Sigmoid colon (tissue), 6 donors: ENCODE measurements at regions not wholly inside any gene's neighbourhood (a gene's known extent, or its start where the extent isn't known, plus 50 kb on each side); places are given as distances from the start of the nearest gene placed in this dataset.

Experiments used
- DNase-seq: peaks from one replicate; pipeline ENCODE4 v3.0.0-alpha.2; 2019
- H3K27ac ChIP-seq, 4 donors: fragments of 200-600 bp; sonication (generic); one replicate each; pipeline ENCODE4 v1.5.1; 2016 to 2019; ENCODE audit warnings: mild to moderate bottlenecking in 1 of 4
- H3K27me3 ChIP-seq, 3 donors: fragments of 200-600 bp; sonication (generic); one replicate each; pipeline ENCODE4 v1.5.1; 2019; ENCODE audit warnings: mild to moderate bottlenecking in 1 of 3
- H3K36me3 ChIP-seq, 4 donors: fragments of 200-600 bp; sonication (generic); one replicate each; pipeline ENCODE4 v1.5.1; 2016 to 2019
- H3K4me1 ChIP-seq, 4 donors: fragments of 200-600 bp; sonication (generic); one replicate each; pipeline ENCODE4 v1.5.1; 2017 to 2019
- H3K4me3 ChIP-seq, 4 donors: fragments of 200-600 bp; sonication (generic); one replicate each; pipeline ENCODE4 v1.5.1; 2017 to 2019; ENCODE audit warnings: mild to moderate bottlenecking in 2 of 4, moderate library complexity in 1 of 4
- H3K9me3 ChIP-seq, 4 donors: fragments of 200-600 bp in 3 of 4; sonication (generic) in 3 of 4; one replicate each; pipeline versions ENCODE4 v1.5.1 to v1.6.1; 2013 to 2019
- CTCF ChIP-seq, 4 experiments: fragments of 450-650 bp in 3 of 4; fragments of 200-600 bp in 1 of 4; IDR thresholded peaks; one replicate each; pipeline ENCODE4 v1.5.1; 2016 to 2019; ENCODE audit warnings: antibody characterized with exemption in 4 of 4, mild to moderate bottlenecking in 3 of 4, moderate library complexity in 2 of 4
- EP300 ChIP-seq, 4 donors: sonication (generic); formaldehyde crosslinking; IDR thresholded peaks; one replicate each; pipeline ENCODE4 v1.6.1; 2017; ENCODE audit warnings: antibody characterized with exemption in 4 of 4
- POLR2A ChIP-seq, 2 donors: fragments of 450-650 bp; IDR thresholded peaks; one replicate each; pipeline ENCODE4 v1.6.1; 2016; ENCODE audit warnings: antibody characterized with exemption in 2 of 2, mild to moderate bottlenecking in 2 of 2, moderate library complexity in 2 of 2
- POLR2AphosphoS5 ChIP-seq, 4 donors: sonication (generic); formaldehyde crosslinking; IDR thresholded peaks; one replicate each; pipeline ENCODE4 v1.6.1; 2017; ENCODE audit warnings: antibody characterized with exemption in 4 of 4
- WGBS, 2 donors: extraction: QIAGEN DNeasy Blood & Tissue Kit; methylation state at CpG; one replicate each; pipeline ENCODE4 v1.1.7; 2013; 5-methylcytosine and 5-hydroxymethylcytosine counted together
- intact Hi-C: fragments of 100-400 bp; cut with DNase I; formaldehyde crosslinking; loops from one replicate; pipeline ENCODE4 v1.15.1; 2023
- donor health status: healthy with polysubstance abuse.
- donor health status: healthy.

- Histone ChIP-seq H3K27ac (peak overlapping the region; percentile 1 to 28 (median 22)), H3K9me3 (no peaks in the 10 kb centered on the region), H3K36me3 (no peaks in the 10 kb centered on the region), H3K4me3 (no peak overlapping the region), H3K27me3 (no peaks in the 10 kb centered on the region), H3K4me1 (peaks cover 0 to 22% (median 20%) of the 10 kb centered on the region in 4 donors)
- WGBS, 2 donors: 27 to 42% methylated on average over 2 of the region's 2 CpGs
- peak; percentile 80 for DNase-seq
- intact Hi-C loops: no loop called here
- no peak for TF ChIP-seq CTCF (IDR thresholded peaks at IDR 0.05)
- no peak for TF ChIP-seq POLR2A (IDR thresholded peaks at IDR 0.05)
- peak; percentile 64 to 72 (median 70) for TF ChIP-seq POLR2AphosphoS5 (IDR thresholded peaks at IDR 0.05)
- TF ChIP-seq EP300 (IDR thresholded peaks at IDR 0.05): no peak
Measured at GRCh38 chr15:93980261-93980911, 251.0 kb upstream of the MCTP2 start.

- intact Hi-C loops: loop anchor here (5.0 kb wide), 1 partner anchor 943 kb away; no protein-coding TSS in a partner anchor
- peaks cover 0 to 4% (median under 1%) of the 10 kb centered on the region in 4 donors for H3K4me1 ChIP-seq
Measured at GRCh38 chr15:93974804-93975481, 256.4 kb upstream of the MCTP2 start.

GRCh38 chr15:93973287-93973686 lies 258.1 kb upstream of the MCTP2 start:
- TF ChIP-seq EP300 (IDR thresholded peaks at IDR 0.05) (no peak), POLR2AphosphoS5 (IDR thresholded peaks at IDR 0.05) (peak; percentile 45 to 64 (median 52))
- Histone ChIP-seq H3K27ac (no peak overlapping the region), H3K9me3 (no peaks in the 10 kb centered on the region), H3K36me3 (no peaks in the 10 kb centered on the region), H3K4me1 (no peaks in the 10 kb centered on the region), H3K4me3 (no peak overlapping the region), H3K27me3 (no peaks in the 10 kb centered on the region)
- intact Hi-C loops: no loop called here
- WGBS, 2 donors: 67 to 76% methylated on average over 5 of the region's 5 CpGs
- peak; percentile 89 for DNase-seq

More at GRCh38 chr15:93974804-93975481, 256.4 kb upstream of the MCTP2 start:
- Histone ChIP-seq H3K9me3 (no peaks in the 10 kb centered on the region), H3K27me3 (no peaks in the 10 kb centered on the region), H3K4me3 (no peak overlapping the region), H3K27ac (no peak overlapping the region), H3K36me3 (no peaks in the 10 kb centered on the region)
- DNase-seq: no peak
- WGBS, 2 donors: 46 to 71% methylated on average over 6 of the region's 6 CpGs
- TF ChIP-seq POLR2AphosphoS5 (IDR thresholded peaks at IDR 0.05) (no peak), CTCF (IDR thresholded peaks at IDR 0.05) (peak in 3 of 4 experiments; percentile 35 to 55 (median 42))

- intact Hi-C loops: no loop called here
- DNase-seq: no peak
- Histone ChIP-seq H3K4me1 (peaks cover 0 to 7% (median 0%) of the 10 kb centered on the region in 4 donors), H3K27ac (no peak overlapping the region), H3K36me3 (no peaks in the 10 kb centered on the region), H3K4me3 (no peak overlapping the region), H3K27me3 (no peaks in the 10 kb centered on the region), H3K9me3 (no peaks in the 10 kb centered on the region)
- TF ChIP-seq EP300 (IDR thresholded peaks at IDR 0.05) (no peak), CTCF (IDR thresholded peaks at IDR 0.05) (no peak), POLR2A (IDR thresholded peaks at IDR 0.05) (no peak), POLR2AphosphoS5 (IDR thresholded peaks at IDR 0.05) (no peak)
- 68 to 78% methylated on average over 6 of the region's 6 CpGs for WGBS, 2 donors
Measured at GRCh38 chr15:93968773-93969172, 262.6 kb upstream of the MCTP2 start.

- intact Hi-C loops: no loop called here
- Histone ChIP-seq H3K9me3 (no peaks in the 10 kb centered on the region), H3K36me3 (no peaks in the 10 kb centered on the region), H3K4me3 (no peak overlapping the region), H3K27me3 (no peaks in the 10 kb centered on the region), H3K4me1 (peaks cover 0 to 7% (median 0%) of the 10 kb centered on the region in 4 donors), H3K27ac (no peak overlapping the region)
- no peak for DNase-seq
- 76 to 80% methylated on average over 6 of the region's 6 CpGs for WGBS, 2 donors
- TF ChIP-seq EP300 (IDR thresholded peaks at IDR 0.05) (no peak), POLR2AphosphoS5 (IDR thresholded peaks at IDR 0.05) (no peak), CTCF (IDR thresholded peaks at IDR 0.05) (no peak), POLR2A (IDR thresholded peaks at IDR 0.05) (no peak)
Measured at GRCh38 chr15:93965304-93965908, 266.0 kb upstream of the MCTP2 start.
